ENCODE measurements at regions not wholly inside any gene's neighbourhood (a gene's known extent, or its start where the extent isn't known, plus 50 kb on each side); places are given as distances from the start of the nearest gene placed in this dataset.
"Not testable (repeated sequence)": the region's sequence is repeated elsewhere in the genome, so short reads cannot be mapped to it uniquely, and the experiment has no call there.

DNA sequence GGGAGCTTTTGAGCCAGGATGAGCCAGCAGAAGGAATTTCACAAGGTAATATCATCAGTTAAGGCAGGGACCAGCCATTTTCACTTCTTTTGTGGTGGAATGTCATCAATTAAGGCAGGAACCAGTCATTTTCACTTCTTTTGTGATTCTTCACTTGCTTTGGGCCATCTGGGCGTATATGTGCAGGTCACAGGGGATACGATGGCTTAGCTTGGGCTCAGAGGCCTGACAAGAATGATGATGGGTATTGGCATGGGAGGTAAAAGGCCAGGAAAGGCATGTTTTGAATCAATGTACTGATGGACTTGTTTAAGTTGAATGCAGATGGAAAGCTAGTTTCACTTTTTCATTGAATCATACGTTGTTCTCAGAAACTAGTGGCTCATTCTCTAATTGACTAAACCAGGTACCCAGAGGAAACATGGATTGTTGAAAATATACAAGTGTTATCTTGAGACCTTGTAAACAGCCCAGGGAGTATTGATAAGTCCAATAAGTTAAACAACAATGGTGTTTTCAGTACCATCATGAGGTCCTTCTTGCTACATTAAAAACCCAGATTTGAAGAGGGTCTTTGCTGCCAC is 1672.5 kb upstream of the DDX18 start:
- no peak for DNase-seq

DNA sequence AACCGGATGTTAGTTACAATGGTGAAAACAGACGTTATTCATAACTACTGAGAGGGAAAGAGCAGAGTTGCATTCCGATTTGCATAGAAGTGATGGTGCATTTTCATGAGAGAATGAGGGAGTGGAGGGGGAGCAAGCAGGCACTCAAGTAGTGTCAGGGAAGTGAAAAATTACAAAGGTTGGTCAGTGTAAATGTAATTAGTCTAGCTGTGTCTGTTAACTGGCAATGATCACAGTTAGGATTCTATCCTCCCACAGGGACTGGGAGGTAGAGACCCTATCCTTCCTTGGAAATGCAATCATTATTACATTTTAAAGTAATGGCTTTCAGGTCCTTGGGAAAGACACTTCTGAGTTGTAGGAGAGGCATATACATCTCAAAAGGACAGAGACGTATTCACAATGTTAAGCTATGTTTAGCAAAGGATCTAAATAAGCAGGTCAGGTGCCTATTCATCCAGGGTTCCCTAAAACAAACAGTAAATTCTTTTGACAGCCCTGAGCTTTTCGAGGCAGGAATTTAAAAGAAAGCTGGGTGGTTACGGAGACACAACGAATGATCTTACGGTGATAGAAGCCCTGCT is 1671.8 kb upstream of the DDX18 start:
- no peak for DNase-seq

DNA sequence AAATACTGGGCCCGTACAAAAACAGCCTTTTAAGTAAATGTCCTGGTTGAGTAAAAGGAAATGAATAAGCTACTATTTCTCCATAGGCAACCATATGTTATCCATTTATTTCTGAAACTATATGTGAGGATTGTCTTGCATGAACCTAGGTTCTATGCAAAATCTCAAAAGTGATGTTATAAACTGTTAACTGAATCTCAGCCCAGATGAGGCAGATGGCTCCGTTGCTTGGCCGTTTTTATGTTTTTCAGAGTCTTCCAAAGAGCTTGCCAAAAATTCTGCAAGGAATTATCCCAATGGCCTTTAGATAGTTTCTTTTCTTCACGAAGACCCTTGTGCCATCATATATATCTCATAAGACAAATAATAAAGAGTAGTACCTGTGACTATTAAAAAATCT is 1669.5 kb upstream of the DDX18 start:
- no peak for DNase-seq

DNA sequence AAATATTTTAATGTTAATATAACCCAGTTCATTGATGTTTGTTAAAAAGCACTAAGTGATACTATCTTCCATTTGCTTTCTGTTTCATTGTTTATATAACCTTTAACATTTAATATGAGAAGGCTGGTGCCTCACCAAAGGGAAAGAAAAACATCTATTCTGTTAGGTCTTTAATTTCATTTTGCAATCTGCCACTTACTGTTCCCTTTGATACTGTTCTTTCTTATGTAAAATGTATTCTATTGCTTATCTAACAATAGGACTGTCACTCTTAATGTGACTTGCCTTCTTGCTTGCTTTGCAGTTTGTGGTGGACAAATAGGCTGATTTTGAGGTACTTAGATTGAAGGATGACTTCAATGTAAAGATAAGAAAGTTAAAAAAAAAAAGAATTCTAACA is 1666.1 kb upstream of the DDX18 start:
- DNase-seq = no peak

DNA sequence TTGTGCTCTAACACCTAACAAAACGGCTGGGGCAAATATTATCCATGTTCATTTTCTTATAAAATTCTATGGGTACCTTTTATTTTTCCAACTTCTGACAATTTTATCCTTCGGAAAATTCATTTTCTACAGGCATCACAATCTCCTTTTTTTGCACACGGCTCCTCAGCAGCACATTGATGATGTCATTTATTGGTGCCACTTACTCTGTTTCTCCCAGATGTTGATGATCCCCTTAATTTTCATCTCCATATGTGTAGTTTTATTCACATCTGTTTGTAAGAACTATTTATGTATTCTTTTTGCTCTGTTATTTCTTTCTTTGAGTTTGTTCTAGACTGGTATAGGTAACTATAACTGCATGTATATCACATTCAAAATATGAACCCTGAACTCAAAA is 1660.8 kb upstream of the DDX18 start:
- DNase-seq = no peak

DNA sequence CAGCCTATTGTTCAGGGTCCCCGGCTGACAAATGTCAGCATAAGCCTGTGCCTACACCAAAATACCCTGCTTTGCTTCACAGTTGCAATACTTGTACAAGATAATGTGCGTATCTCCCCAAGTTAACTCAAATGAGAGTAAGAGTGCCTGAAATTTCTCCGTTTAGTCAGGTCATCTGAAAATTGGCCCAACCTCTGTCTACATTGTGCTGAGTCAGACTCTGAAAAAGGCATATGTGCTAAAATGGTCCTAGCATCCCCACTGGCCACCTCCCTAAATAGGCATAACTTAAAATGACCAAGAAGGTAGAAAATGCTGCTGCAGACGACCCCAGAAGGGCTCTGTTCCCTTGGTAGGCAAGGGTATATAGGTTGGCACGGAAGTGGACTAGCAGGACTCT is 1653.8 kb upstream of the DDX18 start:
- no peak for DNase-seq

DNA sequence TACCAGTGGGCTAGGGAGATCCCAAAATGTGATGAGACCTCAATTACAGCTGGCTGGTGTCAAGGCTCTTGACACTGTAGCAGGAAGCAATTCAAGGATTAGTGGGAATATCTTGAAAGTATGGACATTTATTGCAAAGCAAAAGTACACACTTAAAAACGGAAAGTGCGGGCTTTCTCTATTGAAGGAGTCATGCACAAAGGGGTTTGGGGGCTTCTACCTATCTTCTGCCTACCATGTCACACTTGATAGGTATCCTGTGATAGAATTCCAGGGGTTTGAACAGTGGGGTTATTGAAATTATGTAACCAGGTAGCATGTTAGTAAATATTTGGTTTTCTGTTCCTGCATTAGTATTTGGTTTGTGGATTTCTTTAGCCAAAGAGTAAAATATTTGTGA is 1652.1 kb upstream of the DDX18 start:
- DNase-seq = no peak

DNA sequence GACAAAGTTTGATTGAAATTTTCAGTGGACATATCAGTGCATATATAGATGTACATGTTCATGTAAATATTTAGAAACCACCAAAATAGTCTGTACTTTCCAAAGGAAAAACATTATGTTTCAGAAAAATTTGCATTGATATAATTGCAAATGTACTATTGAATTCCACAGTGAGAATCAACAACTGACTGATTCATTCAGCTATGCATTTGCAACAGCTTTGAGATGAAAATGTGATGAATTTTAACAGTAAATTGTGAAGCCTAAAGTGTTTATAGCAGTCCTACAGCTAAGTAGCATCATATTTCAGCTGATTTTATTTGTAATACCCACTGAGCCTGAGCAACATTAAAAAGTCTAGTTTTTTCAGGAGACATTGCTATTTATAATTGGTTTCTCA is 1647.4 kb upstream of the DDX18 start:
- no peak for DNase-seq

DNA sequence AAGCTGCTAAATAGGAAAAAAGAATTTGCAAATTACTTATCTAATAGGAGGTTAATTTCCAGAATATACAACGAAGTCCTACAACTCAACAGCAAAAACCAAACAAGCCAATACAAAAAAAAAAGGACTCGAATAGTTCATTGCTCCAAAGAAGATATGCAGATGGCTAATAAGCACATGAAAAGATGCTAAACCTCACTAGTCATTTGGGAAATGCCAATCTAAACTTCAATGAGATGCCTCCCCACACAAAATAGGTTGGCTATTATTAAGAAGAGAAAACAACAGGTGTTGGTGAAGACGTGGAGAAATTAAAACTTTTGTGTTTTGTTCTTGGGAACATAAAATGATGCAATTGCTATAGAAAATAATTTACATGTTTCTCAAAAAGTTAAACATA is 1634.4 kb upstream of the DDX18 start:
- DNase-seq = no peak

DNA sequence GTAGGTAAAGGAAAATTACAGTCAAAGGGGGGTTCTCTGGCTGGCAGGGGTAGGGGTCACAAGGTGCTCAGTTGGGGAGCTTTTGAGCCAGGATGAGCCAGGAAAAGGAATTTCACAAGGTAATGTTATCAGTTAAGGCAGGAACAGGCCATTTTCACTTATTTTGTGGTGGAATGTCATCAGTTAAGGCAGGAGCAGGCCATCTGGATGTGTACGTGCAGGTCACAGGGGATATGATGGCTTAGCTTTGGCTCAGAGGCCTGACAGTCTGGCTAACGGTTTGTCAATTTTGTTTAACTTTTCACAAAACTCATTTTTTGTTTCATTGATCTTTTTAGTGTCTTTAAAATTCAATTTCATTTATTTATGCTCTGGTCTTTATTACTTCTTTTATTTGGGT is 1623.8 kb upstream of the DDX18 start:
- not testable (repeated sequence) for DNase-seq

DNA sequence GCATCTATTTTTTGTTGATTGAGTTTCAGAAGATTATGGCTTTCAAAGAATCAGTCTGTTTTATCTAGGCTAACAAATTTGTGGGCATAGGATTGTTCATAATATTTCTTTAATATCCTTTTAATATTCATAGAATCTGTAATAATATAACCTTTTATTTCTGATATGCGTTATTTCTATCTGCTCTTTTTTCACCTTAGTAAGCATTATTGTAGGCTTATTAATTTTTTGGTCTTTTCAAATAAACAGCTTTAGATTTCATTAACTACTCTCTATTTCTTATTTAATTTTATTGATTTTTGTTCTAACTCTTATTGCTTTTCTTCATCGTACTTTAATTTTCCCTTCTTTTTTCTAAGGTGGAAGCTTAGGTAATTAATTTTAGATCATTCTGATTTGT is 1614.4 kb upstream of the DDX18 start:
- no peak for DNase-seq

DNA sequence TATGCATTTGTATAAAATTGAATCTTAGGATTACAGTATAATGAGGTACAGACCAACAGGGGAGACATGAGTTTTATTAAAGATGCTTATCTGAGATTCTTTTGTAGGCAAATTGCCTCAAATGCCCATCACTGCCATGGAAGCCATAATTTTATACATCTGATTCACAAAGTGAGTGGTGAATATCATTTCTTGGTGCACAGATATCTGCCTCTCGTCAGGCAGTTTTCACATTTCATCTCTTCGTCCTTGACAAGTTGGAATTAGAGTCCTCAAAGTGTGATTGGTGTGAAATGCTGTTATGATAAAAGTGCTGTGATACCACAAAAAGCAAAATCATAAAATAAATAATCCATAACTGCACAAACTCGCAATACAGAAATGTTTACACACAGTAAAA is 1602.8 kb upstream of the DDX18 start:
- DNase-seq = no peak

DNA sequence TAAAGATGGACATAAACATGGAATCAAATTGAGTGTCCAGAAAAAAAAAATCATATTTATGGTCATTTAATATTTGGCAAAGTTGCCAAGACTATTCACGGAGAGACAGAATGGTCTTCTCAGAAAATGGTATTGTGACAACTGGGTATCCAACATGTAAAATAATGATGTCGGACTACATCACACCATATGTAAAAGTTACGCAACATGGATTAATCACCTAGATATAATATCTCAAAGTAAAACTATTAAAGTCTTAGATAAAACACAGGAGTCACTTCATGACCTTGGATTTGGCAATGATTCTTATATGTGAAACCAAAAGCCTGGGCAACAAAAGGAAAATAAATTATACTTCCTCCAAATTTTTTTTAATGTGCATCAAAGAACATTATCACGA is 1591.7 kb upstream of the DDX18 start:
- no peak for DNase-seq

DNA sequence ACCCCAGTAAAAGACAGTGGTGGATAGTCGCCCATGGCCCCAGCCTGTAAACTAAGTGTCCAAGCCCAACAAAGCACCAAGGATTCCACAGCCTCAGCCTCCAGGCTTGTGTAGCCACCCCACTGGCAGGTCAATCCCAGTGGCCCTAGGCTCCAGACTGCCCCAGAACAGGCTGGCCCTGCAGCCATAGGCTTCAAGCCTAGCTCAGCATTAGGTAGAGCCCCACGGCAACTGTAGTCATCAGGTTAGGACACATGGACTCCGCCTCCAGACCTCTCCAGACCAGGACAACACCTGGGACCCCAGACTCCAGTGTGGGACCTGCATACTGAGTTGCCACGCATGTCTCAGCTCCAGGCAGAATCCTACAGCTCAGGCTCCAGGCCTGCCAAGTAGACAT is 1590.6 kb upstream of the DDX18 start:
- DNase-seq = no peak

DNA sequence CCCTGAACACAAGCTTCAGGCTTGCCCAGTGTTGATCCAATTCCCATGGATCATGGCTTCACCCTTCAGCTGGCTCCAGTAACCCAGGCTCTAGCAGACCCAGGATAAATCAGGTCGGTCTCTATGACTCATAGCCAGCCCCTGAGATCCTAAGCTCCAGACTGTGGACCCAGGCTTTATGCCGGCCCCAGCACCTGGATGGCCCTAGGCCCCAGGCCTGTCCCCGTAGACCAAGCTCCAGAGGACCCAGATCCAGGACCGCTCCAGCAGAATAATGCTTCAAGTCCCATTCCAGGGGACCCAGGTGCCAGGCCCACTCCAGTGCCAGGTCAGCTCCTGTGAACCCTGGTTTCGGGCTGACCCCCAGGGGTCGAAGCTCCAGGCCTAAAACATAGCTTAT is 1589.9 kb upstream of the DDX18 start:
- DNase-seq = no peak

DNA sequence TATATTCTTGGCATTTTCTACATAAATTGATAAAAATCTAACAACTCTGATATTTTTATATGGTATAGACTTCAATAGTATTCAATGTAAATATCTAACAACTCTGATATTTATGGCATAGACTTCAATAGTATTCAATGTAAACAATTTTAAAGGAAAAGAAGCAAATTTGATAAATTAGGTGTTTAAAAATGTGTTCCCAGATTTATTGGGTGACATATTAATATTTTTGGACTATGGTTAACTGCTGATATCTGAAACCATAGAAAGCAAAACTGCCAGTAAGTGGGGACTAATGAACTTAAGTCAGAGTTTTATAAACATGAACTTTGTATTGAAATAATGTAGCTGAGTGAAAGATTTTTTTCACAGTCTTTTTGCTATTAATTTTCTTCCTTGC is 1576.0 kb upstream of the DDX18 start:
- no peak for DNase-seq

DNA sequence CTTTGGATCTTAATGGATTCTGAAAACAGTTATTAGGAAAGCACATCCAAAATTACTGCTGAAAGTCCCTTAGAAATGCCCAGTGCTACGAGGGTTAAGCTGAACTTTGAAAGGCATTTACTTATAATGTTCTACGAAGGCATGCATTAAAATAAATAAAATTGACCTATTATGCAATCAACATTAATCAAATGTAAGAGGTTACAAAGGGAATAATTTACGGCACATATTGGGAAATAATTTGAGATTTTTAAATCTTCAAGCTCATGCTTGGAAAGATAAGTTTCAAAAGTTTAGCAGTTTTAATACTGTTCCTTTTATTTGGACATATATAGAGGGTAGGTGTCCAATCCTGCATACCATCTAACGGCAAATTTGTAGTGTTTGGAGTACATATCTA is 1564.1 kb upstream of the DDX18 start:
- no peak for DNase-seq

DNA sequence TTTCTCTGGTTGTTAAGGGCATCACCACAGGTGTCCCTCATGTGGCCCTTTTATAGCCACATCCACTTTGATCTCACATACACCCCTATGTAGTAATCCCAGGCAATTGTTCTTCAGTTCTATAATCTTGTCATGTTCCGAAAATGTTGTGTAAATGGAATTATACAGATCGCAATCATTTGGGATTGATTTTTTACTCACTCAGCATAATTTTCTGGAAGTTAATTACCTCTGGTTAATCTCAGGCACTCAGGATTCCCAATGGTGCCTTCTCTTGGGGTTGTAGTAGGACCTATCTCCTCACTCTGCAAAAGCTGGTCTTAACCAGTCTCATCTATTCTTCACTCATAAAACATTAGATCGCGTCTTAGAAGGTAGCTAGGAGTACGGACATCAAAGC is 1549.6 kb upstream of the DDX18 start:
- DNase-seq = no peak

DNA sequence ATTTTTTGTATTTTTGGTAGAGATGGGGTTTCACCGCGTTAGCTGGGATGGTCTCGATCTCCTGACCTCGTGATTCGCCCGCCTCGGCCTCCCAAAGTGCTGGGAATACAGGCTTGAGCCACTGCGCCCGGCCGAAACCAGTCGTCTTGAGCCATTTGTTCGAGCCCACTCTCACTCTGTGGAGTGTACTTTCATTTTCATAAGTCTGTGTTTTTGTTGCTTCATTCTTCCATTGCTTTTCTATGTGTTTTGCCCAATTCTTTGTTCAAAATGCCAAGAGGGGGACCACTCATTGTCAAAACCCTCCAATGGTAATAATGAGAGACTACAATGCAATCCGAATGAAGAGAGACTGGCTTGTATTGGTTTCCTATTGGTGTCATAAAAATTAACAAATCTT is 1545.5 kb upstream of the DDX18 start:
- DNase-seq = no peak

DNA sequence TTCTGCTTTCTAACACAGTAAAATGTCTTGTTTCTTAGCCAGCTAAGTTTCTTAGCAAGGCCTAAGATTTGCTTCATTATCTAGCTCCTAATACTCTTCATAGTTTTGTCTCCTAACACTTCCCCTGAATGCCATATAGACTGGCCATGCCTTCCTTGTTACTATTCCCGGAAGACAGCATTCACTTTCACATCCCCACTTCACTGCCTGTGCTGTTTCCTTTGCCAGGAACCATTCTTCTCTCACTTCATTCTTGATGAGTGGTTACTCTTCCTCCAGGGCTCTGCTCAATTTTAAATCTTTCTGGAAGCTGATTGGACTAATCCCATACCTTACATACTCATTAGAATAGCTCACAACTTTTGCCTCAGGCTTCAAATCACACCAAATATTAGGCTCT is 1510.2 kb upstream of the DDX18 start:
- DNase-seq = no peak

DNA sequence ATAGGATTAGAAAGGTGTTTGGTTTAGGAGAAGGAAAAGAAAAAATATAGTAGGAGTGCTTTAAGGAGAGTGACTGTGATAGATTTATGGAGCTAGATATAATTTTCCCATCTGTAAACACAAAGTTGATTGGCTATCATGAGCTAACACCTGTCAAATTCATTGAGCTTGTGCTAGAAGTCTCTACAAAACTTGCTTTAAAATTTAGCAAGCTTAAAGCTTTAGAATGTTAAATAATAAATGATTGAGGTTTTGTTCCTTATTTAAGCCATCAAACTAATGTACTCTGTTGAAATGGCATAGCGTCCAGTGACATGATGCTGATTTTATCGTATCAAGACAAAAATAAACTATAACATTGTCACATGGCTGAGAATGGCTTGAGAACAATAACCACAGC is 1497.4 kb upstream of the DDX18 start:
- DNase-seq = no peak

DNA sequence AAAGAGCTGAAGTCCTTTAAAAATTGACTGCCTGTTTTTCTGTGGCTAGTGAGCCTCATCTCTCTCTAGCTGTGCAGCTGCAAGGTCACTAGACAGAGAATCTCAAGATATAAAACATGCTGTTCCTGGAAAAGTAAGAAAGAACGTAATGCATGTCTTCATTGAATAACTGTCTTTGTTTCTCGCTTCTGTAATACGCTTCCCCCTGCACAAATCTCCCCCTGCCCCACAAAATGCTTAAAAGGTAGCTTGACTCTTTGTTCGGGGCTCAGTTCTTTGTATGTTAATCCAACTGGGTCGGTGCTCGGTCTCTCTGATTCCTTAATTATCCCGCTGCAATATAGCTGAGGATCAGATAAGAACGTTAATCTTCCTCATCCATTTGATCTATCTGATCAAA is 1495.9 kb upstream of the DDX18 start:
- DNase-seq = not testable (repeated sequence)

DNA sequence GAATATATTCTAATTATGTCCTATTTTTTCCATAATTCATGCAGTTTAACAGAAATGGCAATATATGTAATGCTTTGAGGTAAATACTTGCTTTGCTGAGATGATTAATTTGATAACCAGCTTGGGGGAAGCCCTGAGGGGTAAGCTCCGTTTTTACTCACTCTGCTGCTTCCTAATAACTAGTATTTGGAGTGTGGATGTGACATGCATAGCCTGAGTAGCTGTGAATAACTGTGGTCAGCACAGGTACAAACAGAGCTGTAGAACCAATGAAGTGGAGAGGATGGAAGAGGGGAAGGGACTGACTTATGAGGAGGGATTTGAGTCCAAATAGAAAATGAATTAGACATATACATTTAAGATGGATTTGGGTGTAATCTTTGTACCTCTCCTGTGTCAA is 1495.5 kb upstream of the DDX18 start:
- DNase-seq = no peak

DNA sequence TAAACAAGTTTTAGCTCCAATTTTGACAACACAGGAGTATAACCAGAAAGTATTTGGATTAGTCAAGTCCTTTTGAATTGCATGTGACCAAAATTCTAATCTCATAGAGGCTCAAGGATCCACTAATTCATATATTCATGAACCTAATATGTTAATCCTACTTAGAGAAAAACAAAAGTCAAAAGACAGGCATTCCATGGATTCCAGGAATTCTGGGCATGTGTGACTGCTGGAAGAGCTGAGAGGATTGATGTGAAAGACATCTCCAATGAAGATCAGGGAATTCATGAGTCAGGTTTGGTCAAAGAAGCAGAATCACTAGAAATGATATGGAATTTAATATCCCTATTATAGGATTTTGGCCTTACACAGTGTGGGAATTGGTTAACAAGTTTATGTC is 1494.6 kb upstream of the DDX18 start:
- DNase-seq = no peak

DNA sequence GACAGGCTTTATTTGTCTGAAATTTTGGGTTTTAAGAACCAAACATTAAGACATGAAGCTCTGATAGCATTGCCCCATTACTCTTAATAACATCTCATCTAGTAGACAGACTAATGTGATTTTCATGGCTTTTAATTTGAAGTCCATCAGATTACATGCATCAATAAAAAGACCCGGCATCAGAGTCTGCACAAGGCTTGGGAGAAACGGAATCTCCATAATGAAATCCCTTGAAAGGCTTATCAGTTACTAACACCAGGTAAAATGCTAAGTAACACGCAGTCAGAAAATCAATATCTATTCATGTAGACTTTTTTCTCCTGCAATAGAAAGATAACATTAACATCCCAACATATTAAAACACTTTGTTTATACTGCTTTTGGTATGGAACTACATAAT is 1485.2 kb upstream of the DDX18 start:
- DNase-seq = no peak

DNA sequence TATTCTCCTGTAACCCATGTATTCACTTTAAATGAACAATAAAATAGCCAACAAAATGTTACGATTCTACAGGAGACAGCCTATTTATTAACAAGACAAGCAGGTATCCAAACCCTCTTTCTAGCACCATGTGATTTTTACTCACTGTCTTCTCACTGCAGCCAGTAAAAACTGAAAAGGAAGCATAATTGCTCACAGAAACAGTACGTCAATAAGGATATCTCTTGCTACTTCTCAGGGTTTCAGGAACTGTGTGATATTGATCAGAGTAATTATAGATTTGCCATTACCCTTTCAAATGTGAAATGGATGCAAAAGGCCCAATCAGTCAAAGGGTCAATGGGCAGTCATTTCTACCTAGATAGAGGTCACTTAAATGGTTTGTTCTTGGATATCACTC is 1473.8 kb upstream of the DDX18 start:
- DNase-seq = no peak

Measured in NCI-H1417 treated with DMSO at 0.1 percent for 48 hours (cell line).